HG02943 (cell line): ENCODE measurements at regions not wholly inside any gene's neighbourhood (a gene's known extent, or its start where the extent isn't known, plus 50 kb on each side); places are given as distances from the start of the nearest gene placed in this dataset.

Experiments
- ATAC-seq: cut with Tn5 transposase; IDR thresholded peaks from one replicate; pipeline ENCODE4 v1.9.1; 2021; ENCODE audit warnings: mild to moderate bottlenecking, low read depth, moderate library complexity; ENCODE audit not compliant: unreplicated experiment

GRCh38 chr5:153084511-153084910, 406.0 kb upstream of the GRIA1 start:
- ATAC-seq: no peak

- no peak for ATAC-seq
These were observed 404.0 kb upstream of the GRIA1 start for GRCh38 chr5:153086486-153086885.

- no peak for ATAC-seq
These were observed 401.9 kb upstream of the GRIA1 start for GRCh38 chr5:153088538-153088937.

- no peak for ATAC-seq
These were observed 396.1 kb upstream of the GRIA1 start for GRCh38 chr5:153094333-153094732.

GRCh38 chr5:153096381-153096780, 394.1 kb upstream of the GRIA1 start:
- no peak for ATAC-seq

- no peak for ATAC-seq
These were observed 391.1 kb upstream of the GRIA1 start for GRCh38 chr5:153099328-153099727.

- ATAC-seq: no peak
These were observed 389.0 kb upstream of the GRIA1 start for GRCh38 chr5:153101235-153102180.

GRCh38 chr5:153116916-153117315, 373.6 kb upstream of the GRIA1 start:
- ATAC-seq: no peak

GRCh38 chr5:153118018-153118417, 372.5 kb upstream of the GRIA1 start:
- ATAC-seq: no peak

GRCh38 chr5:153122403-153122802, 368.1 kb upstream of the GRIA1 start:
- no peak for ATAC-seq

GRCh38 chr5:153130296-153130695, 360.2 kb upstream of the GRIA1 start:
- no peak for ATAC-seq

GRCh38 chr5:153135411-153135810, 355.1 kb upstream of the GRIA1 start:
- no peak for ATAC-seq

GRCh38 chr5:153136910-153137614, 353.4 kb upstream of the GRIA1 start:
- no peak for ATAC-seq

- ATAC-seq: no peak
These were observed 342.4 kb upstream of the GRIA1 start for GRCh38 chr5:153147891-153148623.

- ATAC-seq: no peak
These were observed 341.9 kb upstream of the GRIA1 start for GRCh38 chr5:153148624-153148976.

- ATAC-seq: no peak
These were observed 338.9 kb upstream of the GRIA1 start for GRCh38 chr5:153151558-153151957.

- no peak for ATAC-seq
These were observed 337.4 kb upstream of the GRIA1 start for GRCh38 chr5:153153086-153153485.

- no peak for ATAC-seq
These were observed 333.3 kb upstream of the GRIA1 start for GRCh38 chr5:153157156-153157555.

GRCh38 chr5:153158608-153159007, 331.9 kb upstream of the GRIA1 start:
- ATAC-seq: no peak

GRCh38 chr5:153159616-153160015, 330.9 kb upstream of the GRIA1 start:
- ATAC-seq: no peak

GRCh38 chr5:153168241-153168640, 322.2 kb upstream of the GRIA1 start:
- no peak for ATAC-seq
